NCI-H446 treated with DMSO at 0.1 percent for 48 hours (cell line): ENCODE measurements at regions not wholly inside any gene's neighbourhood (a gene's known extent, or its start where the extent isn't known, plus 50 kb on each side); places are given as distances from the start of the nearest gene placed in this dataset.
"Not testable (repeated sequence)": the region's sequence is repeated elsewhere in the genome, so short reads cannot be mapped to it uniquely, and the experiment has no call there.

ENCODE experiments used
- DNase-seq: peaks from one replicate; lab custom pipeline; 2025; lab: John Stamatoyannopoulos, UW

- no peak for DNase-seq
Measured at GRCh38 chr1:242735323-242735722, 210.8 kb upstream of the PLD5 start.

GRCh38 chr1:242731446-242731845 lies 206.9 kb upstream of the PLD5 start:
- no peak for DNase-seq

GRCh38 chr1:242728696-242729095 lies 204.2 kb upstream of the PLD5 start:
- no peak for DNase-seq

GRCh38 chr1:242723044-242723716 lies 198.7 kb upstream of the PLD5 start:
- no peak for DNase-seq

- DNase-seq: no peak
Measured at GRCh38 chr1:242718967-242719366, 194.5 kb upstream of the PLD5 start.

GRCh38 chr1:242712248-242712647 lies 187.8 kb upstream of the PLD5 start:
- no peak for DNase-seq

GRCh38 chr1:242710847-242711246 lies 186.3 kb upstream of the PLD5 start:
- no peak for DNase-seq

GRCh38 chr1:242710286-242710685 lies 185.8 kb upstream of the PLD5 start:
- no peak for DNase-seq

GRCh38 chr1:242703467-242703866 lies 179.0 kb upstream of the PLD5 start:
- DNase-seq: no peak

- DNase-seq: no peak
Measured at GRCh38 chr1:242692988-242693387, 168.5 kb upstream of the PLD5 start.

- DNase-seq: no peak
Measured at GRCh38 chr1:242691610-242691945, 167.1 kb upstream of the PLD5 start.

GRCh38 chr1:242690849-242691609 lies 166.5 kb upstream of the PLD5 start:
- no peak for DNase-seq

- DNase-seq: no peak
Measured at GRCh38 chr1:242689378-242689777, 164.9 kb upstream of the PLD5 start.

GRCh38 chr1:242674951-242675645 lies 150.6 kb upstream of the PLD5 start:
- DNase-seq: no peak

GRCh38 chr1:242673652-242674051 lies 149.2 kb upstream of the PLD5 start:
- DNase-seq: no peak

- DNase-seq: not testable (repeated sequence)
Measured at GRCh38 chr1:242673165-242673564, 148.7 kb upstream of the PLD5 start.

GRCh38 chr1:242670019-242670418 lies 145.5 kb upstream of the PLD5 start:
- DNase-seq: no peak

- DNase-seq: no peak
Measured at GRCh38 chr1:242662886-242663285, 138.4 kb upstream of the PLD5 start.

- not testable (repeated sequence) for DNase-seq
Measured at GRCh38 chr1:242653772-242654171, 129.3 kb upstream of the PLD5 start.

- DNase-seq: no peak
Measured at GRCh38 chr1:242651817-242652216, 127.3 kb upstream of the PLD5 start.

- peak; percentile 63 for DNase-seq
Measured at GRCh38 chr1:242641461-242641860, 117.0 kb upstream of the PLD5 start.

GRCh38 chr1:242639104-242639503 lies 114.6 kb upstream of the PLD5 start:
- no peak for DNase-seq

- DNase-seq: no peak
Measured at GRCh38 chr1:242634732-242635131, 110.2 kb upstream of the PLD5 start.
